ENCODE measurements at regions not wholly inside any gene's neighbourhood (a gene's known extent, or its start where the extent isn't known, plus 50 kb on each side); places are given as distances from the start of the nearest gene placed in this dataset.

- Histone ChIP-seq H3K27me3 (ENCODE audit: control insufficient read depth in 1 of 2, insufficient read depth in 2 of 2, low read length in 2 of 2) (no peaks in the 10 kb centered on the region), H3K79me2 (ENCODE audit: insufficient read depth, low read length) (no peaks in the 10 kb centered on the region), H4K20me1 (ENCODE audit: insufficient read depth, low read length) (no peaks in the 10 kb centered on the region), H3K4me1 (ENCODE audit: insufficient read depth, low read length) (no peaks in the 10 kb centered on the region), H3K4me3 (replicated peaks in 1 of 3; ENCODE audit: insufficient read depth in 1 of 3, low read depth in 2 of 3, low read length in 3 of 3) (no peak overlapping the region), H2AFZ (ENCODE audit: low read length) (no peak overlapping the region), H3K27ac (ENCODE audit: extremely low read length, insufficient read depth, low read length) (no peak overlapping the region), H3K9ac (ENCODE audit: insufficient read depth, low read depth, low read length) (no peak overlapping the region), H3K9me3 (ENCODE audit: low read length) (no peaks in the 10 kb centered on the region), H3K36me3 (replicated peaks in 1 of 2; ENCODE audit: control insufficient read depth in 1 of 2, insufficient read depth in 2 of 2, low read length in 2 of 2) (no peaks in the 10 kb centered on the region), H3K4me2 (ENCODE audit: low read depth, low read length) (no peak overlapping the region)
- intact Hi-C loops (cut with micrococcal nuclease; ENCODE audit: unreplicated experiment): no loop called here
- ChIA-PET CTCF (ENCODE audit: low intra/inter-chr PET ratio, low total read pairs) (no interaction called here), POLR2A (no interaction called here)
- ATAC-seq: no peak
- TF ChIP-seq EHMT2 (IDR thresholded peaks at IDR 0.05; ENCODE audit: borderline replicate concordance, low read depth, low read length) (no peak), FOXK2 (IDR thresholded peaks at IDR 0.05) (no peak), ZNF607 (CRISPR knock-in tag; IDR thresholded peaks at IDR 0.05; ENCODE audit: borderline replicate concordance) (no peak), SRSF9 (IDR thresholded peaks at IDR 0.05; ENCODE audit: borderline replicate concordance, insufficient read depth, low read depth, low read length, poor library complexity, severe bottlenecking) (no peak), RAD51 (IDR thresholded peaks at IDR 0.05; ENCODE audit: borderline replicate concordance) (no peak)
- BruUV-seq (replicated peaks): no TSS peak
- WGBS (ENCODE audit: low lambda C conversion rate): 0% methylated on average over 1 of the region's 1 CpG
- no peak for DNase-seq (ENCODE audit: low spot score)
- no peak for FAIRE-seq
- in situ Hi-C loops (cut with HindIII; ENCODE audit: extremely low pct_ligation_motif_present, low pct_unique_long_range_greater_than_20kb): no loop called here
These were observed 311.9 kb upstream of the EPHA7 start for GRCh38 chr6:93731306-93731705.

- H3K9ac ChIP-seq (ENCODE audit: insufficient read depth, low read depth, low read length): no peak overlapping the region
- TF ChIP-seq RFX1 (IDR thresholded peaks at IDR 0.05) (no peak), NBN (conservative IDR thresholded peaks at IDR 0.05) (no peak), TGIF2 (CRISPR knock-in tag; IDR thresholded peaks at IDR 0.05) (no peak), SOX5 (CRISPR knock-in tag; IDR thresholded peaks at IDR 0.05; ENCODE audit: borderline replicate concordance) (no peak), TMF1 (CRISPR knock-in tag; IDR thresholded peaks at IDR 0.05; ENCODE audit: low read depth) (no peak), HOMEZ (CRISPR knock-in tag; IDR thresholded peaks at IDR 0.05; ENCODE audit: low read depth) (no peak), KLF9 (CRISPR knock-in tag; IDR thresholded peaks at IDR 0.05; ENCODE audit: low read depth) (no peak), ZKSCAN5 (CRISPR knock-in tag; IDR thresholded peaks at IDR 0.05) (no peak), ZNF766 (CRISPR knock-in tag; IDR thresholded peaks at IDR 0.05; ENCODE audit: borderline replicate concordance) (no peak), HHEX (CRISPR knock-in tag; IDR thresholded peaks at IDR 0.05) (no peak), ARNT (IDR thresholded peaks at IDR 0.05) (no peak), SP2 (CRISPR knock-in tag; IDR thresholded peaks at IDR 0.05) (no peak)
- TF ChIP-seq, protein P1, sequence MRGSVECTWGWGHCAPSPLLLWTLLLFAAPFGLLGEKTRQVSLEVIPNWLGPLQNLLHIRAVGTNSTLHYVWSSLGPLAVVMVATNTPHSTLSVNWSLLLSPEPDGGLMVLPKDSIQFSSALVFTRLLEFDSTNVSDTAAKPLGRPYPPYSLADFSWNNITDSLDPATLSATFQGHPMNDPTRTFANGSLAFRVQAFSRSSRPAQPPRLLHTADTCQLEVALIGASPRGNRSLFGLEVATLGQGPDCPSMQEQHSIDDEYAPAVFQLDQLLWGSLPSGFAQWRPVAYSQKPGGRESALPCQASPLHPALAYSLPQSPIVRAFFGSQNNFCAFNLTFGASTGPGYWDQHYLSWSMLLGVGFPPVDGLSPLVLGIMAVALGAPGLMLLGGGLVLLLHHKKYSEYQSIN (CRISPR knock-in tag; IDR thresholded peaks at IDR 0.05; ENCODE audit: borderline replicate concordance): no peak
- TF ChIP-seq, protein P2, sequence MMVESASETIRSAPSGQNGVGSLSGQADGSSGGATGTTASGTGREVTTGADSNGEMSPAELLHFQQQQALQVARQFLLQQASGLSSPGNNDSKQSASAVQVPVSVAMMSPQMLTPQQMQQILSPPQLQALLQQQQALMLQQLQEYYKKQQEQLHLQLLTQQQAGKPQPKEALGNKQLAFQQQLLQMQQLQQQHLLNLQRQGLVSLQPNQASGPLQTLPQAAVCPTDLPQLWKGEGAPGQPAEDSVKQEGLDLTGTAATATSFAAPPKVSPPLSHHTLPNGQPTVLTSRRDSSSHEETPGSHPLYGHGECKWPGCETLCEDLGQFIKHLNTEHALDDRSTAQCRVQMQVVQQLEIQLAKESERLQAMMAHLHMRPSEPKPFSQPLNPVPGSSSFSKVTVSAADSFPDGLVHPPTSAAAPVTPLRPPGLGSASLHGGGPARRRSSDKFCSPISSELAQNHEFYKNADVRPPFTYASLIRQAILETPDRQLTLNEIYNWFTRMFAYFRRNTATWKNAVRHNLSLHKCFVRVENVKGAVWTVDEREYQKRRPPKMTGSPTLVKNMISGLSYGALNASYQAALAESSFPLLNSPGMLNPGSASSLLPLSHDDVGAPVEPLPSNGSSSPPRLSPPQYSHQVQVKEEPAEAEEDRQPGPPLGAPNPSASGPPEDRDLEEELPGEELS (CRISPR knock-in tag; IDR thresholded peaks at IDR 0.05): no peak
- no TSS peak for BruUV-seq (replicated peaks)
These were observed 308.8 kb upstream of the EPHA7 start for GRCh38 chr6:93728150-93728549.

More at GRCh38 chr6:93728150-93728549, 308.8 kb upstream of the EPHA7 start:
- Histone ChIP-seq H3K4me3 (replicated peaks in 1 of 3; ENCODE audit: insufficient read depth in 1 of 3, low read depth in 2 of 3, low read length in 3 of 3) (no peak overlapping the region), H3K4me1 (ENCODE audit: insufficient read depth, low read length) (no peaks in the 10 kb centered on the region), H3K79me2 (ENCODE audit: insufficient read depth, low read length) (no peaks in the 10 kb centered on the region), H3K9me3 (ENCODE audit: low read length) (no peaks in the 10 kb centered on the region), H3K4me2 (ENCODE audit: low read depth, low read length) (no peak overlapping the region), H3K27me3 (ENCODE audit: control insufficient read depth in 1 of 2, insufficient read depth in 2 of 2, low read length in 2 of 2) (no peaks in the 10 kb centered on the region), H4K20me1 (ENCODE audit: insufficient read depth, low read length) (no peaks in the 10 kb centered on the region), H3K27ac (ENCODE audit: extremely low read length, insufficient read depth, low read length) (no peak overlapping the region), H3K36me3 (replicated peaks in 1 of 2; ENCODE audit: control insufficient read depth in 1 of 2, insufficient read depth in 2 of 2, low read length in 2 of 2) (no peaks in the 10 kb centered on the region), H2AFZ (ENCODE audit: low read length) (no peak overlapping the region)
- POLR2A ChIA-PET: no interaction called here
- WGBS (ENCODE audit: low lambda C conversion rate): 3% methylated on average over 2 of the region's 2 CpGs
- CTCF ChIA-PET (ENCODE audit: low intra/inter-chr PET ratio, low total read pairs): no interaction called here
- in situ Hi-C loops (cut with HindIII; ENCODE audit: extremely low pct_ligation_motif_present, low pct_unique_long_range_greater_than_20kb): no loop called here
- intact Hi-C loops (cut with micrococcal nuclease; ENCODE audit: unreplicated experiment): no loop called here
- no peak for FAIRE-seq
- no peak for ATAC-seq
- no peak for DNase-seq (ENCODE audit: low spot score)

Data from HepG2 (cell line).